ENCODE measurements at regions not wholly inside any gene's neighbourhood (a gene's known extent, or its start where the extent isn't known, plus 50 kb on each side); places are given as distances from the start of the nearest gene placed in this dataset.

- H3K27ac ChIP-seq (ENCODE audit: low read depth in 2 of 2, low read length in 2 of 2), result no peak overlapping the region
- H3K4me3 ChIP-seq (ENCODE audit: low read length in 2 of 2), result no peak overlapping the region
- H3K9ac ChIP-seq (ENCODE audit: low read depth in 1 of 2, low read length in 2 of 2), result no peak overlapping the region
- H3K4me1 ChIP-seq (ENCODE audit: control insufficient read depth in 2 of 2, insufficient read depth in 2 of 2, low read length in 2 of 2), result no peaks in the 10 kb centered on the region
- no peaks in the 10 kb centered on the region for H3K36me3 ChIP-seq (ENCODE audit: control insufficient read depth in 2 of 2, insufficient read depth in 2 of 2, low read length in 2 of 2)
- no peaks in the 10 kb centered on the region for H3K9me3 ChIP-seq (ENCODE audit: control insufficient read depth in 2 of 2, low read length in 2 of 2)
- H3K27me3 ChIP-seq (ENCODE audit: control insufficient read depth in 2 of 2, insufficient read depth in 2 of 2, low read length in 2 of 2), result peaks cover 0 to 3% of the 10 kb centered on the region in 2 donors
Observed at GRCh38 chr15:69648775-69649735, 196.4 kb downstream of the RPLP1 start.

GRCh38 chr15:69652293-69652692 lies 199.7 kb downstream of the RPLP1 start:
- H3K27ac ChIP-seq (ENCODE audit: low read depth in 2 of 2, low read length in 2 of 2), result no peak overlapping the region
- peaks cover 0 to 3% of the 10 kb centered on the region in 2 donors for H3K27me3 ChIP-seq (ENCODE audit: control insufficient read depth in 2 of 2, insufficient read depth in 2 of 2, low read length in 2 of 2)
- no peaks in the 10 kb centered on the region for H3K4me1 ChIP-seq (ENCODE audit: control insufficient read depth in 2 of 2, insufficient read depth in 2 of 2, low read length in 2 of 2)
- no peak overlapping the region for H3K4me3 ChIP-seq (ENCODE audit: low read length in 2 of 2)
- H3K9me3 ChIP-seq (ENCODE audit: control insufficient read depth in 2 of 2, low read length in 2 of 2), result no peaks in the 10 kb centered on the region
- no peaks in the 10 kb centered on the region for H3K36me3 ChIP-seq (ENCODE audit: control insufficient read depth in 2 of 2, insufficient read depth in 2 of 2, low read length in 2 of 2)
- H3K9ac ChIP-seq (ENCODE audit: low read depth in 1 of 2, low read length in 2 of 2), result no peak overlapping the region

GRCh38 chr15:69652751-69653305 lies 200.2 kb downstream of the RPLP1 start:
- Histone ChIP-seq H3K4me1 (ENCODE audit: control insufficient read depth in 2 of 2, insufficient read depth in 2 of 2, low read length in 2 of 2) (no peaks in the 10 kb centered on the region), H3K36me3 (ENCODE audit: control insufficient read depth in 2 of 2, insufficient read depth in 2 of 2, low read length in 2 of 2) (no peaks in the 10 kb centered on the region), H3K9me3 (ENCODE audit: control insufficient read depth in 2 of 2, low read length in 2 of 2) (no peaks in the 10 kb centered on the region), H3K27ac (ENCODE audit: low read depth in 2 of 2, low read length in 2 of 2) (no peak overlapping the region), H3K4me3 (ENCODE audit: low read length in 2 of 2) (no peak overlapping the region), H3K9ac (ENCODE audit: low read depth in 1 of 2, low read length in 2 of 2) (no peak overlapping the region), H3K27me3 (ENCODE audit: control insufficient read depth in 2 of 2, insufficient read depth in 2 of 2, low read length in 2 of 2) (peaks cover 0 to 3% of the 10 kb centered on the region in 2 donors)

GRCh38 chr15:69653306-69653705 lies 200.7 kb downstream of the RPLP1 start:
- no peak overlapping the region for H3K4me3 ChIP-seq (ENCODE audit: low read length in 2 of 2)
- H3K36me3 ChIP-seq (ENCODE audit: control insufficient read depth in 2 of 2, insufficient read depth in 2 of 2, low read length in 2 of 2), result no peaks in the 10 kb centered on the region
- H3K27me3 ChIP-seq (ENCODE audit: control insufficient read depth in 2 of 2, insufficient read depth in 2 of 2, low read length in 2 of 2), result peaks cover 0 to 3% of the 10 kb centered on the region in 2 donors
- H3K9ac ChIP-seq (ENCODE audit: low read depth in 1 of 2, low read length in 2 of 2), result no peak overlapping the region
- H3K27ac ChIP-seq (ENCODE audit: low read depth in 2 of 2, low read length in 2 of 2), result no peak overlapping the region
- no peaks in the 10 kb centered on the region for H3K9me3 ChIP-seq (ENCODE audit: control insufficient read depth in 2 of 2, low read length in 2 of 2)
- no peaks in the 10 kb centered on the region for H3K4me1 ChIP-seq (ENCODE audit: control insufficient read depth in 2 of 2, insufficient read depth in 2 of 2, low read length in 2 of 2)

- Histone ChIP-seq H3K4me1 (ENCODE audit: control insufficient read depth in 2 of 2, insufficient read depth in 2 of 2, low read length in 2 of 2) (no peaks in the 10 kb centered on the region), H3K9me3 (ENCODE audit: control insufficient read depth in 2 of 2, low read length in 2 of 2) (no peaks in the 10 kb centered on the region), H3K27me3 (ENCODE audit: control insufficient read depth in 2 of 2, insufficient read depth in 2 of 2, low read length in 2 of 2) (peaks cover 0 to 3% of the 10 kb centered on the region in 2 donors)
Observed at GRCh38 chr15:69653846-69654245, 201.2 kb downstream of the RPLP1 start.

GRCh38 chr15:69656271-69657030 lies 203.8 kb downstream of the RPLP1 start:
- H3K27me3 ChIP-seq (ENCODE audit: control insufficient read depth in 2 of 2, insufficient read depth in 2 of 2, low read length in 2 of 2), result no peaks in the 10 kb centered on the region
- no peak overlapping the region for H3K9ac ChIP-seq (ENCODE audit: low read depth in 1 of 2, low read length in 2 of 2)
- no peaks in the 10 kb centered on the region for H3K36me3 ChIP-seq (ENCODE audit: control insufficient read depth in 2 of 2, insufficient read depth in 2 of 2, low read length in 2 of 2)

More at GRCh38 chr15:69653846-69654245, 201.2 kb downstream of the RPLP1 start:
- H3K36me3 ChIP-seq (ENCODE audit: control insufficient read depth in 2 of 2, insufficient read depth in 2 of 2, low read length in 2 of 2), result no peaks in the 10 kb centered on the region
- no peak overlapping the region for H3K27ac ChIP-seq (ENCODE audit: low read depth in 2 of 2, low read length in 2 of 2)
- H3K4me3 ChIP-seq (ENCODE audit: low read length in 2 of 2), result no peak overlapping the region
- no peak overlapping the region for H3K9ac ChIP-seq (ENCODE audit: low read depth in 1 of 2, low read length in 2 of 2)

GRCh38 chr15:69657626-69658025 lies 205.0 kb downstream of the RPLP1 start:
- Histone ChIP-seq H3K9ac (ENCODE audit: low read depth in 1 of 2, low read length in 2 of 2) (no peak overlapping the region), H3K4me1 (ENCODE audit: control insufficient read depth in 2 of 2, insufficient read depth in 2 of 2, low read length in 2 of 2) (no peaks in the 10 kb centered on the region), H3K9me3 (ENCODE audit: control insufficient read depth in 2 of 2, low read length in 2 of 2) (no peaks in the 10 kb centered on the region), H3K4me3 (ENCODE audit: low read length in 2 of 2) (no peak overlapping the region), H3K27me3 (ENCODE audit: control insufficient read depth in 2 of 2, insufficient read depth in 2 of 2, low read length in 2 of 2) (no peaks in the 10 kb centered on the region), H3K27ac (ENCODE audit: low read depth in 2 of 2, low read length in 2 of 2) (no peak overlapping the region), H3K36me3 (ENCODE audit: control insufficient read depth in 2 of 2, insufficient read depth in 2 of 2, low read length in 2 of 2) (no peaks in the 10 kb centered on the region)

More at GRCh38 chr15:69656271-69657030, 203.8 kb downstream of the RPLP1 start:
- Histone ChIP-seq H3K4me1 (ENCODE audit: control insufficient read depth in 2 of 2, insufficient read depth in 2 of 2, low read length in 2 of 2) (no peaks in the 10 kb centered on the region), H3K27ac (ENCODE audit: low read depth in 2 of 2, low read length in 2 of 2) (no peak overlapping the region), H3K9me3 (ENCODE audit: control insufficient read depth in 2 of 2, low read length in 2 of 2) (no peaks in the 10 kb centered on the region), H3K4me3 (ENCODE audit: low read length in 2 of 2) (no peak overlapping the region)

- Histone ChIP-seq H3K9me3 (ENCODE audit: control insufficient read depth in 2 of 2, low read length in 2 of 2) (no peaks in the 10 kb centered on the region), H3K27ac (ENCODE audit: low read depth in 2 of 2, low read length in 2 of 2) (no peak overlapping the region), H3K4me3 (ENCODE audit: low read length in 2 of 2) (no peak overlapping the region), H3K9ac (ENCODE audit: low read depth in 1 of 2, low read length in 2 of 2) (no peak overlapping the region), H3K4me1 (ENCODE audit: control insufficient read depth in 2 of 2, insufficient read depth in 2 of 2, low read length in 2 of 2) (no peaks in the 10 kb centered on the region), H3K36me3 (ENCODE audit: control insufficient read depth in 2 of 2, insufficient read depth in 2 of 2, low read length in 2 of 2) (no peaks in the 10 kb centered on the region), H3K27me3 (ENCODE audit: control insufficient read depth in 2 of 2, insufficient read depth in 2 of 2, low read length in 2 of 2) (no peaks in the 10 kb centered on the region)
Observed at GRCh38 chr15:69658411-69658945, 205.9 kb downstream of the RPLP1 start.

GRCh38 chr15:69659454-69660050 lies 206.9 kb downstream of the RPLP1 start:
- Histone ChIP-seq H3K9me3 (ENCODE audit: control insufficient read depth in 2 of 2, low read length in 2 of 2) (no peaks in the 10 kb centered on the region), H3K4me1 (ENCODE audit: control insufficient read depth in 2 of 2, insufficient read depth in 2 of 2, low read length in 2 of 2) (no peaks in the 10 kb centered on the region), H3K4me3 (ENCODE audit: low read length in 2 of 2) (no peak overlapping the region), H3K36me3 (ENCODE audit: control insufficient read depth in 2 of 2, insufficient read depth in 2 of 2, low read length in 2 of 2) (no peaks in the 10 kb centered on the region), H3K27ac (ENCODE audit: low read depth in 2 of 2, low read length in 2 of 2) (no peak overlapping the region), H3K27me3 (ENCODE audit: control insufficient read depth in 2 of 2, insufficient read depth in 2 of 2, low read length in 2 of 2) (no peaks in the 10 kb centered on the region), H3K9ac (ENCODE audit: low read depth in 1 of 2, low read length in 2 of 2) (no peak overlapping the region)

Data from mucosa of rectum (tissue), 2 donors.